ENCODE measurements at regions not wholly inside any gene's neighbourhood (a gene's known extent, or its start where the extent isn't known, plus 50 kb on each side); places are given as distances from the start of the nearest gene placed in this dataset.

- TF ChIP-seq CTCF (IDR thresholded peaks at IDR 0.05; ENCODE audit: insufficient read depth, low read length): no peak
- TF ChIP-seq REST (IDR thresholded peaks at IDR 0.05; ENCODE audit: insufficient replicate concordance, low read depth): no peak
- no peak for TF ChIP-seq POLR2AphosphoS5 (IDR thresholded peaks at IDR 0.05; ENCODE audit: low read depth)
- TF ChIP-seq GABPA (IDR thresholded peaks at IDR 0.05; ENCODE audit: low read depth): no peak
- no peak for TF ChIP-seq SPI1 (IDR thresholded peaks at IDR 0.05; ENCODE audit: borderline replicate concordance, low read depth)
Measured at GRCh38 chr1:221184131-221184794, 305.0 kb downstream of the HLX start.
